ENCODE measurements at regions not wholly inside any gene's neighbourhood (a gene's known extent, or its start where the extent isn't known, plus 50 kb on each side); places are given as distances from the start of the nearest gene placed in this dataset.

DNA sequence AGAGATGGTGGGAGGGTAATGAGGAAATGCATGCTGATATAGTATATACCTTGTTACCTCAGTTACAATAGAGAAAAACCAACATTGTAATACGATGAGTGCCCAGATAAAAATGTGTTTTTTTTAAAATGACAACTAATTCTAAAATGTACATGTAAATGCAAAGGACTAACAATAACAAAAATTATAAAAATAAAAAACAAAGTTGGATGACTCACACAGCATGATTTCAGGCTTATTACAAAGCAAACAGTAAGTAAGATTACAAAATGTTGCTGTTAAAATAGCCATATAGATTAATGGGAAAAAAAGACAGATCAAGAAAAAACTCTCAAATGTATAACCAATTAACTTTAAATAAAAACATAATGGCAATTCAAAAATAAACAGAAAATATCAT is 1099.4 kb downstream of the FSCB start:
- TF ChIP-seq POLR2AphosphoS5 (IDR thresholded peaks at IDR 0.05; ENCODE audit: insufficient read depth, low read depth, low read length) (no peak), MYC (IDR thresholded peaks at IDR 0.05; ENCODE audit: low read depth, low read length) (no peak)
- ChIA-PET POLR2A (no interaction called here), CTCF (no interaction called here)
- Histone ChIP-seq H3K27me3 (ENCODE audit: control insufficient read depth in 2 of 2, insufficient read depth in 2 of 2, low read length in 2 of 2) (no peaks in the 10 kb centered on the region), H2AFZ (ENCODE audit: low read depth, low read length) (no peak overlapping the region), H3K9ac (replicated peaks; ENCODE audit: extremely low read depth, insufficient read depth, low read length) (no peak overlapping the region), H3K36me3 (ENCODE audit: control insufficient read depth in 2 of 2, extremely low read depth in 1 of 2, insufficient read depth in 2 of 2, low read length in 2 of 2) (no peaks in the 10 kb centered on the region), H3K9me1 (replicated peaks; ENCODE audit: control insufficient read depth, extremely low read depth, insufficient read depth, low read length) (no peaks in the 10 kb centered on the region), H4K20me1 (replicated peaks; ENCODE audit: control insufficient read depth, extremely low read depth, insufficient read depth, low read length) (no peaks in the 10 kb centered on the region), H3K9me3 (replicated peaks; ENCODE audit: control insufficient read depth, insufficient read depth, low read length) (no peaks in the 10 kb centered on the region), H3K27ac (ENCODE audit: insufficient read depth, low read depth, low read length) (no peak overlapping the region), H3K79me2 (ENCODE audit: control insufficient read depth, insufficient read depth, low read length) (no peaks in the 10 kb centered on the region), H3K4me3 (replicated peaks in 1 of 3; ENCODE audit: insufficient read depth in 1 of 3, low read depth in 1 of 3, low read length in 3 of 3) (no peak overlapping the region), H3K4me2 (ENCODE audit: insufficient read depth, low read length) (no peak overlapping the region), H3K4me1 (ENCODE audit: control insufficient read depth, extremely low read depth, insufficient read depth, low read length) (no peaks in the 10 kb centered on the region)
- dilution Hi-C loops (cut with MboI; ENCODE audit: extremely low pct_ligation_motif_present, low sequenced_read_pairs) = no loop called here
- no TSS peak for BruUV-seq (replicated peaks)
- intact Hi-C loops (cut with micrococcal nuclease) = no loop called here
- FAIRE-seq (no peak), DNase-seq (ENCODE audit: low read depth, low spot score) (peak; percentile 1)

GRCh38 chr14:43406931-43407330 is 1100.2 kb downstream of the FSCB start:
- Histone ChIP-seq H3K4me1 (ENCODE audit: control insufficient read depth, extremely low read depth, insufficient read depth, low read length) (no peaks in the 10 kb centered on the region), H3K9me1 (replicated peaks; ENCODE audit: control insufficient read depth, extremely low read depth, insufficient read depth, low read length) (no peaks in the 10 kb centered on the region), H2AFZ (ENCODE audit: low read depth, low read length) (no peak overlapping the region), H3K4me3 (replicated peaks in 1 of 3; ENCODE audit: insufficient read depth in 1 of 3, low read depth in 1 of 3, low read length in 3 of 3) (no peak overlapping the region), H3K79me2 (ENCODE audit: control insufficient read depth, insufficient read depth, low read length) (no peaks in the 10 kb centered on the region), H3K9me3 (replicated peaks; ENCODE audit: control insufficient read depth, insufficient read depth, low read length) (no peaks in the 10 kb centered on the region), H3K27me3 (ENCODE audit: control insufficient read depth in 2 of 2, insufficient read depth in 2 of 2, low read length in 2 of 2) (no peaks in the 10 kb centered on the region), H4K20me1 (replicated peaks; ENCODE audit: control insufficient read depth, extremely low read depth, insufficient read depth, low read length) (no peaks in the 10 kb centered on the region), H3K9ac (replicated peaks; ENCODE audit: extremely low read depth, insufficient read depth, low read length) (no peak overlapping the region), H3K36me3 (ENCODE audit: control insufficient read depth in 2 of 2, extremely low read depth in 1 of 2, insufficient read depth in 2 of 2, low read length in 2 of 2) (no peaks in the 10 kb centered on the region), H3K4me2 (ENCODE audit: insufficient read depth, low read length) (no peak overlapping the region), H3K27ac (ENCODE audit: insufficient read depth, low read depth, low read length) (no peak overlapping the region)
- POLR2A ChIA-PET = no interaction called here
- DNase-seq (ENCODE audit: low read depth, low spot score) (peak; percentile 20), FAIRE-seq (no peak)
- intact Hi-C loops (cut with micrococcal nuclease) (no loop called here), dilution Hi-C loops (cut with MboI; ENCODE audit: extremely low pct_ligation_motif_present, low sequenced_read_pairs) (no loop called here)
- BruUV-seq (replicated peaks) = no TSS peak
- TF ChIP-seq CTCF (IDR thresholded peaks at IDR 0.05; ENCODE audit: extremely low read depth in 1 of 2, insufficient read depth in 1 of 2, low read depth in 1 of 2, low read length in 2 of 2) = no peak
- no peak for TF ChIP-seq POLR2A (IDR thresholded peaks at IDR 0.05; ENCODE audit: low read depth, low read length)
- no peak for TF ChIP-seq GATA2 (IDR thresholded peaks at IDR 0.05; ENCODE audit: insufficient read depth, insufficient read length, low read depth, low read length)
- CTCF ChIA-PET = no interaction called here

Data from endothelial cell of umbilical vein (primary cell).